ENCODE measurements at regions not wholly inside any gene's neighbourhood (a gene's known extent, or its start where the extent isn't known, plus 50 kb on each side); places are given as distances from the start of the nearest gene placed in this dataset.

GRCh38 chr3:181470349-181470748 is 241.4 kb upstream of the SOX2 start:
- TF ChIP-seq EZH2 (IDR thresholded peaks at IDR 0.05; ENCODE audit: borderline replicate concordance, insufficient read depth, low read length, poor library complexity, severe bottlenecking) (no peak), CTCF (IDR thresholded peaks at IDR 0.05; ENCODE audit: poor library complexity, severe bottlenecking) (no peak), EP300 (conservative IDR thresholded peaks at IDR 0.05; ENCODE audit: poor library complexity, severe bottlenecking) (no peak), POLR2AphosphoS5 (IDR thresholded peaks at IDR 0.05) (no peak), RAD21 (conservative IDR thresholded peaks at IDR 0.05) (no peak), TAF1 (IDR thresholded peaks at IDR 0.05; ENCODE audit: low read depth) (no peak), MXI1 (conservative IDR thresholded peaks at IDR 0.05; ENCODE audit: poor library complexity, severe bottlenecking) (no peak), SMC3 (conservative IDR thresholded peaks at IDR 0.05; ENCODE audit: poor library complexity) (no peak), REST (IDR thresholded peaks at IDR 0.05; ENCODE audit: borderline replicate concordance) (no peak)

All from neural cell (in vitro differentiated cells).